ENCODE measurements at regions not wholly inside any gene's neighbourhood (a gene's known extent, or its start where the extent isn't known, plus 50 kb on each side); places are given as distances from the start of the nearest gene placed in this dataset.
"Not testable (repeated sequence)": the region's sequence is repeated elsewhere in the genome, so short reads cannot be mapped to it uniquely, and the experiment has no call there.

GRCh38 chr3:76206346-76206745 lies 421.0 kb upstream of the ZNF717 start:
- FAIRE-seq: no peak

- no peak for FAIRE-seq
Observed at GRCh38 chr3:76212679-76213078, 427.3 kb upstream of the ZNF717 start.

- no peak for FAIRE-seq
Observed at GRCh38 chr3:76222201-76222600, 436.9 kb upstream of the ZNF717 start.

GRCh38 chr3:76231258-76231657 lies 445.9 kb upstream of the ZNF717 start:
- no peak for FAIRE-seq

GRCh38 chr3:76242886-76243753 lies 457.8 kb upstream of the ZNF717 start:
- no peak for FAIRE-seq

- no peak for FAIRE-seq
Observed at GRCh38 chr3:76245073-76245472, 459.7 kb upstream of the ZNF717 start.

- FAIRE-seq: no peak
Observed at GRCh38 chr3:76245622-76246021, 460.3 kb upstream of the ZNF717 start.

GRCh38 chr3:76264496-76264895 lies 479.1 kb upstream of the ZNF717 start:
- no peak for FAIRE-seq

GRCh38 chr3:76264911-76265310 lies 479.6 kb upstream of the ZNF717 start:
- FAIRE-seq: no peak

- no peak for FAIRE-seq
Observed at GRCh38 chr3:76266511-76266910, 481.2 kb upstream of the ZNF717 start.

GRCh38 chr3:76267851-76268380 lies 482.6 kb upstream of the ZNF717 start:
- FAIRE-seq: no peak

GRCh38 chr3:76293856-76294255 lies 508.5 kb upstream of the ZNF717 start:
- no peak for FAIRE-seq

GRCh38 chr3:76300746-76301145 lies 515.4 kb upstream of the ZNF717 start:
- no peak for FAIRE-seq

- FAIRE-seq: no peak
Observed at GRCh38 chr3:76307556-76307955, 522.2 kb upstream of the ZNF717 start.

GRCh38 chr3:76308541-76308940 lies 523.2 kb upstream of the ZNF717 start:
- FAIRE-seq: no peak

- FAIRE-seq: no peak
Observed at GRCh38 chr3:76310089-76310488, 524.7 kb upstream of the ZNF717 start.

GRCh38 chr3:76310667-76311066 lies 525.3 kb upstream of the ZNF717 start:
- no peak for FAIRE-seq

GRCh38 chr3:76311941-76312340 lies 526.6 kb upstream of the ZNF717 start:
- FAIRE-seq: no peak

- FAIRE-seq: not testable (repeated sequence)
Observed at GRCh38 chr3:76315906-76316305, 530.6 kb upstream of the ZNF717 start.

- no peak for FAIRE-seq
Observed at GRCh38 chr3:76321614-76322013, 536.3 kb upstream of the ZNF717 start.

GRCh38 chr3:76324101-76324500 lies 538.8 kb upstream of the ZNF717 start:
- FAIRE-seq: no peak

- peak; percentile 8 for FAIRE-seq
Observed at GRCh38 chr3:76345878-76346277, 560.5 kb upstream of the ZNF717 start.

- no peak for FAIRE-seq
Observed at GRCh38 chr3:76346690-76347089, 561.3 kb upstream of the ZNF717 start.

GRCh38 chr3:76349715-76350480 lies 564.5 kb upstream of the ZNF717 start:
- no peak for FAIRE-seq

All from endometrium (tissue), 2 donors.